HepG2 (cell line): ENCODE measurements at regions not wholly inside any gene's neighbourhood (a gene's known extent, or its start where the extent isn't known, plus 50 kb on each side); places are given as distances from the start of the nearest gene placed in this dataset.

Source experiments
- CTCF ChIP-seq: sonication (generic); formaldehyde crosslinking; IDR thresholded peaks from 2 replicates; pipeline ENCODE4 v1.5.0; 2020; ENCODE audit warnings: mild to moderate bottlenecking, missing genetic modification reagents, moderate library complexity
- EP300 ChIP-seq, 3 experiments: sonication (generic) in 1 of 3; formaldehyde crosslinking in 1 of 3; IDR thresholded peaks; 2 replicates each; pipeline versions ENCODE4 v1.5.1 to v1.6.1; 2011 to 2020; ENCODE audit warnings: low read depth in 2 of 3, low read length in 2 of 3, borderline replicate concordance in 1 of 3, improper control_type of control experiment in 1 of 3, mild to moderate bottlenecking in 1 of 3, missing genetic modification reagents in 1 of 3, moderate library complexity in 1 of 3
- NFE2L2 ChIP-seq: fragments of 150-350 bp; IDR thresholded peaks from 2 replicates; pipeline ENCODE4 v1.6.1; 2014; ENCODE audit warnings: low read length
- ZKSCAN5 ChIP-seq: sonication (generic); formaldehyde crosslinking; IDR thresholded peaks from 2 replicates; pipeline ENCODE4 v1.5.1; 2020; ENCODE audit warnings: mild to moderate bottlenecking, missing genetic modification reagents
- TF ChIP-seq, protein P1 (sequence below): sonication (generic); formaldehyde crosslinking; IDR thresholded peaks from 2 replicates; pipeline ENCODE4 v1.4.0; 2020; ENCODE audit warnings: missing genetic modification reagents

DNA sequence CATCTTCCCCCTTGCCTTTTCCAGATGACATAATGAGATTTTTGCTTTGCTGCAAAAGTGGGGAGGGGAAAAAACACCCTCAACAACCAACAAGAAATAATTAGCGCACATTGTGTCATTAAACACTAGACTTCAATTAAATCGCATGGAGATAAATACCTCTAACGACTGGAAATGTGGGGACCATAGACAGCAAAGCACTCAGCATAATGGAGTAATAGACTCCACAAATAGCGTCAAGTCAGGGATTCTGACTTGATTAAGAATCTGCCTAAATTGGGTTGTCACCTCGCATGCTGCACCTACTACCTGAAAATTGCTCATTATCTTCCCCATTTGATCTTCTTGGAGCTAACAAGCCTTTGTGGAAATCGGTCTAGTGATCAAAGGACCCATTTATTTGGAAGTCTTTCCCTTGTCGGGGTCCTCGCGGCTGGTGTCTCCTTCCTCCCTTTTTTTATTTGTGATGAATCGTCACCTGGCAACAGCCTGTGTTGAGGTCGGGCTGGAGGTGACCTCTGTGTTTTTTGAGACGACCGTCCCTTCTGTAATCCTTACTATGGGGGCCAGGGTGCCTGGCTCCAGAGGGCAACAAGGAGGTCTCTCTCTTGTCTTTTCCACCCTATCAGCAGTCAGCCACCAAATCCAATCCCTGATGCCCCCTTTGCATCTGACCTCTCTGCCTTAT, 75.3 kb upstream of the IGSF21 start:
- TF ChIP-seq EP300 (IDR thresholded peaks at IDR 0.05; ENCODE audit: low read depth in 2 of 2, low read length in 2 of 2) (no peak), EP300 (CRISPR knock-in tag; IDR thresholded peaks at IDR 0.05; ENCODE audit: borderline replicate concordance) (no peak), CTCF (CRISPR knock-in tag) (no peak), NFE2L2 (no peak), ZKSCAN5 (CRISPR knock-in tag) (no peak)
- TF ChIP-seq, protein P1, sequence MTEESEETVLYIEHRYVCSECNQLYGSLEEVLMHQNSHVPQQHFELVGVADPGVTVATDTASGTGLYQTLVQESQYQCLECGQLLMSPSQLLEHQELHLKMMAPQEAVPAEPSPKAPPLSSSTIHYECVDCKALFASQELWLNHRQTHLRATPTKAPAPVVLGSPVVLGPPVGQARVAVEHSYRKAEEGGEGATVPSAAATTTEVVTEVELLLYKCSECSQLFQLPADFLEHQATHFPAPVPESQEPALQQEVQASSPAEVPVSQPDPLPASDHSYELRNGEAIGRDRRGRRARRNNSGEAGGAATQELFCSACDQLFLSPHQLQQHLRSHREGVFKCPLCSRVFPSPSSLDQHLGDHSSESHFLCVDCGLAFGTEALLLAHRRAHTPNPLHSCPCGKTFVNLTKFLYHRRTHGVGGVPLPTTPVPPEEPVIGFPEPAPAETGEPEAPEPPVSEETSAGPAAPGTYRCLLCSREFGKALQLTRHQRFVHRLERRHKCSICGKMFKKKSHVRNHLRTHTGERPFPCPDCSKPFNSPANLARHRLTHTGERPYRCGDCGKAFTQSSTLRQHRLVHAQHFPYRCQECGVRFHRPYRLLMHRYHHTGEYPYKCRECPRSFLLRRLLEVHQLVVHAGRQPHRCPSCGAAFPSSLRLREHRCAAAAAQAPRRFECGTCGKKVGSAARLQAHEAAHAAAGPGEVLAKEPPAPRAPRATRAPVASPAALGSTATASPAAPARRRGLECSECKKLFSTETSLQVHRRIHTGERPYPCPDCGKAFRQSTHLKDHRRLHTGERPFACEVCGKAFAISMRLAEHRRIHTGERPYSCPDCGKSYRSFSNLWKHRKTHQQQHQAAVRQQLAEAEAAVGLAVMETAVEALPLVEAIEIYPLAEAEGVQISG = no peak
